IMR-90 (cell line): ENCODE measurements at regions not wholly inside any gene's neighbourhood (a gene's known extent, or its start where the extent isn't known, plus 50 kb on each side); places are given as distances from the start of the nearest gene placed in this dataset.

Experiments
- ATAC-seq: fragments of 200-7000 bp; cut with Tn5 transposase; 2 replicates; pipeline ENCODE4 v1.9.1; 2020; ENCODE audit warnings: low read depth, mild to moderate bottlenecking, moderate library complexity
- BruUV-seq: library from RNA; stranded (reverse); fragments of 400-500 nt; replicated peaks from 2 replicates; lab custom pipeline; 2021; lab: Mats Ljungman, UMichigan
- CTCF ChIA-PET: fragments of 300-600 bp; formaldehyde crosslinking; extraction: SDS; loops from one replicate; lab custom pipeline; 2021; ENCODE audit warnings: antibody characterized with exemption; lab: Yijun Ruan, JAX
- POLR2A ChIA-PET: fragments of 300-600 bp; sonication (Branson Sonifier 250); formaldehyde crosslinking; loops from one replicate; lab custom pipeline; 2022; ENCODE audit warnings: antibody characterized with exemption; ENCODE audit not compliant: unreplicated experiment; lab: Charles Lee
- DNase-seq: peaks from one replicate; pipeline ENCODE4 v3.0.0; 2013
- H2AFZ ChIP-seq: replicated peaks from 2 replicates; pipeline ENCODE3; 2013; ENCODE audit warnings: low read length, mild to moderate bottlenecking; ENCODE audit not compliant: poor library complexity
- H2AK5ac ChIP-seq: 2 replicates; pipeline ENCODE4 v1.6.1; 2013; ENCODE audit warnings: low read depth, low read length, inconsistent platforms
- H2AK9ac ChIP-seq: replicated peaks from 2 replicates; pipeline ENCODE3; 2013; ENCODE audit warnings: mild to moderate bottlenecking, low read depth, low read length, moderate library complexity; ENCODE audit not compliant: poor library complexity
- H2BK120ac ChIP-seq: 2 replicates; pipeline ENCODE4 v1.6.1; 2013; ENCODE audit warnings: low read depth, low read length, inconsistent platforms
- H2BK15ac ChIP-seq: 3 replicates; pipeline ENCODE4 v1.6.1; 2013; ENCODE audit warnings: low read depth, low read length, inconsistent platforms
- H2BK20ac ChIP-seq: 2 replicates; pipeline ENCODE4 v1.6.1; 2013; ENCODE audit warnings: low read depth, mild to moderate bottlenecking, inconsistent platforms, low read length, moderate library complexity
- H2BK5ac ChIP-seq: 2 replicates; pipeline ENCODE4 v1.6.1; 2013; ENCODE audit warnings: mild to moderate bottlenecking, low read depth, low read length, inconsistent platforms; ENCODE audit not compliant: poor library complexity, severe bottlenecking
- H3K14ac ChIP-seq: replicated peaks from 2 replicates; pipeline ENCODE4 v1.6.1; 2013; ENCODE audit warnings: low read depth, low read length, inconsistent platforms
- H3K18ac ChIP-seq: 2 replicates; pipeline ENCODE4 v1.6.1; 2013; ENCODE audit warnings: low read depth, low read length, control low read depth
- H3K23ac ChIP-seq: 2 replicates; pipeline ENCODE4 v1.6.1; 2013; ENCODE audit warnings: low read depth, low read length, inconsistent platforms
- H3K27ac ChIP-seq: 2 replicates; pipeline ENCODE4 v1.5.1; 2013; ENCODE audit warnings: mild to moderate bottlenecking, control low read depth, low read length; ENCODE audit not compliant: insufficient read depth
- H3K27me3 ChIP-seq: 2 replicates; pipeline ENCODE4 v1.6.1; 2013; ENCODE audit warnings: low read length; ENCODE audit not compliant: control insufficient read depth, insufficient read depth
- H3K36me3 ChIP-seq: 2 replicates; pipeline ENCODE4 v1.6.1; 2013; ENCODE audit warnings: low read length, mixed read lengths; ENCODE audit not compliant: control insufficient read depth, insufficient read depth
- H3K4ac ChIP-seq: 2 replicates; pipeline ENCODE4 v1.6.1; 2013; ENCODE audit warnings: low read depth, low read length, inconsistent platforms
- H3K4me1 ChIP-seq: 2 replicates; pipeline ENCODE4 v1.6.1; 2013; ENCODE audit warnings: low read length, mixed read lengths; ENCODE audit not compliant: control insufficient read depth, insufficient read depth
- H3K4me2 ChIP-seq: 2 replicates; pipeline ENCODE4 v1.6.1; 2013; ENCODE audit warnings: low read depth, mild to moderate bottlenecking, control low read depth, low read length, moderate library complexity
- H3K4me3 ChIP-seq: 2 replicates; pipeline ENCODE4 v1.5.1; 2013; ENCODE audit warnings: low read depth, mild to moderate bottlenecking, control low read depth, low read length, moderate library complexity; ENCODE audit not compliant: insufficient read depth
- H3K56ac ChIP-seq: 2 replicates; pipeline ENCODE4 v1.6.1; 2013; ENCODE audit warnings: low read length, inconsistent platforms; ENCODE audit not compliant: insufficient read depth; ENCODE audit errors: extremely low read depth
- H3K79me1 ChIP-seq, 2 experiments: 2 replicates each; pipeline ENCODE4 v1.6.1; 2013; ENCODE audit warnings: low read length in 2 of 2, inconsistent platforms in 1 of 2, low read depth in 1 of 2
- H3K9ac ChIP-seq: 2 replicates; pipeline ENCODE4 v1.6.1; 2013; ENCODE audit warnings: low read depth, low read length, control low read depth
- H3K9me1 ChIP-seq: 2 replicates; pipeline ENCODE4 v1.6.1; 2013; ENCODE audit warnings: low read length, inconsistent platforms; ENCODE audit not compliant: insufficient read depth
- H3K9me3 ChIP-seq: 2 replicates; pipeline ENCODE4 v1.6.1; 2013; ENCODE audit warnings: low read length; ENCODE audit not compliant: control insufficient read depth, insufficient read depth
- H4K20me1 ChIP-seq: 2 replicates; pipeline ENCODE4 v1.6.1; 2013; ENCODE audit warnings: low read length, inconsistent platforms; ENCODE audit not compliant: insufficient read depth
- H4K5ac ChIP-seq: 2 replicates; pipeline ENCODE4 v1.6.1; 2013; ENCODE audit warnings: mild to moderate bottlenecking, low read depth, low read length, control low read depth
- H4K8ac ChIP-seq, 2 experiments: 2 replicates each; pipeline ENCODE4 v1.6.1; 2013; ENCODE audit warnings: low read depth in 2 of 2, low read length in 2 of 2, control low read depth in 1 of 2, inconsistent platforms in 1 of 2
- H4K91ac ChIP-seq: 2 replicates; pipeline ENCODE4 v1.6.1; 2013; ENCODE audit warnings: low read depth, low read length, inconsistent platforms; ENCODE audit not compliant: insufficient read depth
- BHLHE40 ChIP-seq: fragments of 150-350 bp; IDR thresholded peaks from 2 replicates; pipeline ENCODE4 v1.6.1; 2016; ENCODE audit warnings: mild to moderate bottlenecking, low read depth, low read length
- CEBPB ChIP-seq: IDR thresholded peaks from 2 replicates; pipeline ENCODE4 v1.6.1; 2012; ENCODE audit warnings: low read depth, low read length, improper control_type of control experiment
- CHD1 ChIP-seq: IDR thresholded peaks from 2 replicates; pipeline ENCODE4 v1.6.1; 2012; ENCODE audit warnings: low read depth, low read length, improper control_type of control experiment
- CTCF ChIP-seq: conservative IDR thresholded peaks from 2 replicates; pipeline ENCODE4 v1.5.1; 2012; ENCODE audit warnings: mild to moderate bottlenecking, low read depth, low read length, improper control_type of control experiment
- ELK1 ChIP-seq: fragments of 150-350 bp; IDR thresholded peaks from 2 replicates; pipeline ENCODE4 v1.6.1; 2016; ENCODE audit warnings: low read depth, mild to moderate bottlenecking, low read length, moderate library complexity, borderline replicate concordance
- FOS ChIP-seq: fragments of 150-350 bp; IDR thresholded peaks from 2 replicates; pipeline ENCODE4 v1.6.1; 2016; ENCODE audit warnings: low read depth, low read length
- MAFK ChIP-seq: IDR thresholded peaks from 2 replicates; pipeline ENCODE4 v1.6.1; 2012; ENCODE audit warnings: low read depth, low read length, improper control_type of control experiment
- MAZ ChIP-seq: IDR thresholded peaks from 2 replicates; pipeline ENCODE4 v1.6.1; 2012; ENCODE audit warnings: low read depth, mild to moderate bottlenecking, low read length, improper control_type of control experiment, moderate library complexity, borderline replicate concordance
- MXI1 ChIP-seq: IDR thresholded peaks from 2 replicates; pipeline ENCODE4 v1.6.1; 2012; ENCODE audit warnings: low read depth, mild to moderate bottlenecking, low read length, moderate library complexity, borderline replicate concordance
- NFE2L2 ChIP-seq: fragments of 150-350 bp; IDR thresholded peaks from 2 replicates; pipeline ENCODE4 v1.6.1; 2016; ENCODE audit warnings: low read depth, mild to moderate bottlenecking, low read length
- POLR2A ChIP-seq: IDR thresholded peaks from 2 replicates; pipeline ENCODE4 v1.6.1; 2012; ENCODE audit warnings: mild to moderate bottlenecking, low read depth, low read length
- RAD21 ChIP-seq: IDR thresholded peaks from 2 replicates; pipeline ENCODE4 v1.6.1; 2012; ENCODE audit warnings: low read length, improper control_type of control experiment
- RCOR1 ChIP-seq: IDR thresholded peaks from 2 replicates; pipeline ENCODE4 v1.6.1; 2012; ENCODE audit warnings: mild to moderate bottlenecking, low read length, improper control_type of control experiment; ENCODE audit not compliant: insufficient replicate concordance
- RFX5 ChIP-seq: IDR thresholded peaks from 2 replicates; pipeline ENCODE4 v1.8.0; 2012; ENCODE audit warnings: low read depth, mild to moderate bottlenecking, low read length, moderate library complexity
- SMC3 ChIP-seq: fragments of 150-350 bp; IDR thresholded peaks from 2 replicates; pipeline ENCODE4 v1.6.1; 2016; ENCODE audit warnings: low read depth, mild to moderate bottlenecking, antibody characterized with exemption, low read length, moderate library complexity
- USF2 ChIP-seq: fragments of 150-350 bp; IDR thresholded peaks from 2 replicates; pipeline ENCODE4 v1.6.1; 2017; ENCODE audit warnings: mild to moderate bottlenecking, antibody characterized with exemption, low read length, low read depth
- WGBS, 2 experiments: methylation state at CpG; one replicate each; pipeline versions ENCODE4 v1.1.5 to v1.1.7; 2013; ENCODE audit warnings: missing lambda C conversion rate in 2 of 2; ENCODE audit not compliant: insufficient read length in 1 of 2; ENCODE audit errors: extremely low coverage in 2 of 2; 5-methylcytosine and 5-hydroxymethylcytosine counted together
- dilution Hi-C: fragments of 300-500 bp; cut with HindIII; formaldehyde crosslinking; loops from one replicate; pipeline ENCODE4 v1.14.3; 2018; ENCODE audit warnings: low sequenced_read_pairs; ENCODE audit not compliant: unreplicated experiment
- in situ Hi-C: fragments of 300-500 bp; cut with MboI; formaldehyde crosslinking; loops from 3 replicates; pipeline ENCODE4 v1.14.3; 2019; ENCODE audit warnings: low sequenced_read_pairs, inconsistent platforms, mixed read lengths
- intact Hi-C: fragments of 100-400 bp; cut with micrococcal nuclease; formaldehyde crosslinking; loops from 2 replicates; pipeline ENCODE4 v1.10.0; 2022

- in situ Hi-C loops: no loop called here
- Histone ChIP-seq H3K36me3 (no peaks in the 10 kb centered on the region), H3K9me3 (no peaks in the 10 kb centered on the region), H2AK9ac (no peak overlapping the region), H4K91ac (no peak overlapping the region), H2AK5ac (no peak overlapping the region), H2BK120ac (no peak overlapping the region), H3K4ac (no peak overlapping the region), H2BK5ac (no peak overlapping the region), H2BK20ac (no peak overlapping the region), H4K5ac (no peak overlapping the region), H2AFZ (no peak overlapping the region), H3K4me2 (no peak overlapping the region), H3K4me1 (peaks cover 2% of the 10 kb centered on the region), H3K27ac (no peak overlapping the region), H3K18ac (no peak overlapping the region), H3K9me1 (no peaks in the 10 kb centered on the region), H4K8ac (no peak overlapping the region), H3K56ac (no peak overlapping the region), H3K14ac (no peak overlapping the region), H3K4me3 (no peak overlapping the region), H2BK15ac (no peak overlapping the region), H3K79me1 (no peaks in the 10 kb centered on the region), H3K9ac (no peak overlapping the region), H3K23ac (no peak overlapping the region), H4K20me1 (no peaks in the 10 kb centered on the region), H3K27me3 (no peaks in the 10 kb centered on the region)
- ChIA-PET POLR2A (no interaction called here), CTCF (no interaction called here)
- intact Hi-C loops: no loop called here
- ATAC-seq (no peak), DNase-seq (no peak)
- no TSS peak for BruUV-seq
- TF ChIP-seq BHLHE40: no peak
- TF ChIP-seq POLR2A: no peak
- no peak for TF ChIP-seq MXI1
- no peak for TF ChIP-seq CHD1
- no peak for TF ChIP-seq ELK1
- TF ChIP-seq CEBPB: no peak
- no peak for TF ChIP-seq CTCF
- no peak for TF ChIP-seq NFE2L2
- TF ChIP-seq SMC3: no peak
- TF ChIP-seq FOS: no peak
- TF ChIP-seq MAZ: no peak
- TF ChIP-seq USF2: no peak
- no peak for TF ChIP-seq MAFK
- TF ChIP-seq RCOR1: no peak
- TF ChIP-seq RFX5: no peak
- no peak for TF ChIP-seq RAD21
- WGBS, 2 experiments: no CpG with 5 or more reads among the region's 1 CpG
- dilution Hi-C loops: no loop called here
Observed at GRCh38 chr11:110791621-110792020, 79.4 kb upstream of the ARHGAP20 start.
